ENCODE measurements at regions not wholly inside any gene's neighbourhood (a gene's known extent, or its start where the extent isn't known, plus 50 kb on each side); places are given as distances from the start of the nearest gene placed in this dataset.

- no peak for DNase-seq
Measured at GRCh38 chr22:34160141-34160783, 240.0 kb upstream of the LARGE1 start.

GRCh38 chr22:34161431-34162123, 241.3 kb upstream of the LARGE1 start:
- no peak for DNase-seq

GRCh38 chr22:34198976-34199375, 278.7 kb upstream of the LARGE1 start:
- DNase-seq = no peak

DNA sequence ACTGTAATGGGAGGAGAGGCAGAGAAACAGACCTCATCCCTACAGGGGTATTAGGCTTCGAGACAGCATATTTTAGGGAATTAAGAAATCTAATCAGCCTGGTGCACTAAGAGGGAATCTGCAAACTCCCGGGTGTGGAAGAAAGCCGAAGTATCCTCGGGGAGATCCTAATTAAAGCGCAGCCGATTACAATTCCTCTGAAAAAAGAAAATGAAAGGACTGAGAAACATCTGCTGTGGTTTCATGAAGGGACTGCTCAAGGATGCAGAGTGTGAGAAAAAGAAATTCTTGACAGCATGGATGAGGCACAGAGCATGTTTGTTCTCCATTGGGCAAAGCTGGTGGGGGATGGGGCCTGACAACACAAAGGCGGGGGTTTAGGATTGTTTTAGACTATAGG, 290.0 kb upstream of the LARGE1 start:
- DNase-seq = no peak

DNA sequence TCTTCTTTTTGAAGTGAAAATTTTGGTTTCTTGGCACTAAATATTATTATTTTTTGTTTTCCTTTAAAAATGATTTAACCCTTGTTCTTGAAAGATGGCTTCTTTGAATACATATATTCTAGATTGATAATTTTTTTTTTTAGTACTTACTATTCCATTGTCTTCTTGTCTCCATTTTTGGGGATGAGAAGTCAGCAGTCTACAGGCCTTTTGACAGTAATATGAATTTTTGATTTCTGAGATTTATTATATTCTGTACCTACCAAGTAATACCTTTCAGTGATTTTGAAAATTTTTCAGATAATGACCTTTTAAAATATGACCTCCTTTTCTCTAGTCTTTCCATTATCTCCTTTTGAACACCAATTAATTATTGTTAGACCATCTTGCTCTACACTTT, 294.1 kb upstream of the LARGE1 start:
- no peak for DNase-seq

- no peak for DNase-seq
Measured at GRCh38 chr22:34225278-34225677, 305.0 kb upstream of the LARGE1 start.

DNA sequence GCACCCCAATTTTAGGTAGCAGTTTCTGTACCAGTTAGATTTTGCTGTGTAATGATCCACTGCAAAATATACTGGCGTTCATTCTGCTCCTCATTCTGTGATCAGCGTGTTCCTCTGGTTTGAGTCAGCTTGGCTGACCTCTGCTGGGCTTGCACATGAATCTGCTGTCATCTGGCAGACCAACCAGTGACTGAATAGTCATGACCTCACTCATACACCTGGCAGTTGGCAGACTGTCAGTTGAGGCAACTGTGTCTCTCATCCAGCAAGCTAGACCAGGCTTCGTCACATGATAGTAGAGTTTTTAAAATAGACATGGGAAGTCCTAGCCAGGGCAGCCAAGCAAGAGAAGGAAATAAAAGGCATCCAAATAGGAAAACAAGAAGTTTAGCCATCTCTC, 316.3 kb upstream of the LARGE1 start:
- DNase-seq = no peak

DNA sequence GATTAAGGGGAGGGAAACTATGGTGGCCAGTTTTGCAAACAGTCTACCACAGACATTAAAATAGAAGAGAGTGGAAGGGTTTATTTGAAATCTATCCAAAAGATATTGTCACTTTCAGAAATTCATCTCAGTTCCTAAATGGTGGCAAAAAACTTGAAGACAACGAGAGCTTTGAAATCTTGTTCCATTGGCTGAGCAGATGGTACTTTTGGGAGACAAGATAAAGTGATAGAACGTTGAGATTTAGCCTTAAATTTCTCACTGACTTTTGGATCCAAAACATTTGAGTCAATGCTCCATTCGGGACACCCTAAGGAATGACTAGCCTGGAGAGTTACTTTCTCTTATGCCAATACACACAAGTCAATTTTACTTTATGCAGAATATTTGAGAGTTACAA, 319.1 kb upstream of the LARGE1 start:
- DNase-seq = no peak

DNA sequence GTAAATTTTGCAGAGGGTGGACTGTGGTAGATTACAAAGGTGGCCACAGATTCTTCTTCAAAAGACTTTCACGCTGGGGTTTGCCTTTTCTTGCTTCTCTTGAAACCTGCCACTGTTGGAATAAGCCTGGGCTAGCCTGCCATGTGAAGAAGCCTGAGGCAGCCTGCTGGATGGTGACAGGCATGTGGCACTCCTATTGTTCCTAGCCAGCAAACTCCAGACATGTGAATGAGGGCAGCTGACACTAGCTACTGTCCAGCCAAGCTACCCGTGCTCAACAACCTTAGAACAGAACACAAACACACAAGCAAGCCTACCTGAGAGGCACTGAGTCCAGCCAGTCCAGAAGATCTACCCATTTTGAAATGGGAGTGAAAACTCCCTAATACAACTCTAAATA, 322.7 kb upstream of the LARGE1 start:
- DNase-seq = no peak

- DNase-seq = no peak
Measured at GRCh38 chr22:34255042-34255441, 334.8 kb upstream of the LARGE1 start.

DNA sequence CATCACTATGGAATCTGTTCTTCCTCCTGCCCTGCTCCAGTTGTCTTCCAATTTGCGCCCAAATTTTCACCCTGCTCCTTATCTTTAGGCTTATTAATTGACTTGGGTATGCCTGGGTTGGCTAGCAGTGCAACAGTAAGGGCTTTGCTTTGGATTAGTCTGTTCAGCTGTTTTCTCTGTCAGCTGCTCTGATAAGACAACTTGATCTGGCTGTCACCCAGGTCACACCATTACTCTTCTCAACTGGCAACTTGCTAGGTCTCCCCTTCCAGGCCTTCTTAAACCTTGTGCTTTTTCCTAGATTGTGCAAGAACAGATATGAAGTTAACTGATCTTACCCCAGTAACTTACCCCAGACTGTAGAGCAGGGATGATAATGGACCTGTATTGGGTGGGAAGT, 357.8 kb upstream of the LARGE1 start:
- DNase-seq = no peak

- no peak for DNase-seq
Measured at GRCh38 chr22:34281738-34282137, 361.5 kb upstream of the LARGE1 start.

GRCh38 chr22:34283844-34284243, 363.6 kb upstream of the LARGE1 start:
- no peak for DNase-seq

- no peak for DNase-seq
Measured at GRCh38 chr22:34293324-34293723, 373.0 kb upstream of the LARGE1 start.

DNA sequence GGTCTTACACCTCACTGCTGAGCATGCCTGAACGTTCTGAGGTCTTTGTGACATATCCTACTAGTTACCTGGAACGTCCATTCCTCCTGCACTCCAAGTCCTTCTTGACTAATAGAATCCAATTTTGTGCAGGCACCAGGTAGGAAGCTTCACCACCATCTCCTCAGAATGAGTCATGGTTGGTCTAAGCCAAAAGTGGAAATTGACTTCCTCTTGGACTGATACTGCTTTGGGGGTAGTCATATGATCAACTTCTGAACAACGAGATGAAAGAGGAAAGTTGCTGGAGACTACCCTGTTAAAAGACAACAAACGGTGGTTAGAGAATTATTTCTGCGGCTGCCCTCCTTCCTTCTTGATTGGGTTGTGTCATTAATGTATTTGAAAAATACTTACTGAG, 374.2 kb upstream of the LARGE1 start:
- DNase-seq = no peak

GRCh38 chr22:34294986-34295385, 374.7 kb upstream of the LARGE1 start:
- DNase-seq = no peak

- no peak for DNase-seq
Measured at GRCh38 chr22:34296461-34296860, 376.2 kb upstream of the LARGE1 start.

- no peak for DNase-seq
Measured at GRCh38 chr22:34297536-34298120, 377.4 kb upstream of the LARGE1 start.

GRCh38 chr22:34299496-34299895, 379.2 kb upstream of the LARGE1 start:
- DNase-seq = no peak

DNA sequence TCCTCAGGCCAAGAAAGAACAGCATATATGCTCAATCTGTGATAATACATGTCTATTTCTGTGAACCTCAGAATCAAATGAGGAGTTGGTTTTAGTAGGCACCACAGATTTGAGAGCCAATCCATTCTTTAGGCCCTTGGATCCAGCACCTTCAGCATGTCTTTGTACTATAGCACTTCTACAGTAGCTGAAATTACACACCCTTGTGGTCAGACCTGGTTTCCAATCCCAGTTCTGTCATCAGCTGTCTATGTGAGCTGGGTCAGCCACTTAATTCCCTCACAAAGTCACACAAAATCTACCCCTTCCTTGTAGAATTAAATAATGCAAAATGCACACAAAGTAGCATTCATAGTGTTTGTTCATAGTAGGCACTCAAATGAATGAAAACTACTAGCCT, 381.3 kb upstream of the LARGE1 start:
- no peak for DNase-seq

DNA sequence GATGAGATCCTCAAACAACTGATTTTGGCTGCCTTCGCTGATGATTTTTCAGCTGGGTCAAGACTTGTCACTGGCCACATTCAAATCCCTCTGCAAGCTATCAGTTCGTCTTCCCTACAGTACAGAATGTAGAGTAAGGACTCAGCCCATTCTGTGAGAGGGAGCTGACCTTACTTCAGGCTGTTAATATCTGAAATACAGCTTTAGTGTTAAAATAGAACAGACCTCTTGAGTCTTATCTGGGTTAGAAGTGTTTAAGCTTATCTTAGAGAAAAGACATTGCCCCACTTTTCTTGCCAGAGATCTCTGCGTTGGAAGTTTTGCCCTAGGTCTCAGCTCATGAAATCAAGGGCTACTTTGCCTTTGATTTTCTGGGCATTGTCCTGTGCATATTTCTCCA, 383.4 kb upstream of the LARGE1 start:
- no peak for DNase-seq

DNA sequence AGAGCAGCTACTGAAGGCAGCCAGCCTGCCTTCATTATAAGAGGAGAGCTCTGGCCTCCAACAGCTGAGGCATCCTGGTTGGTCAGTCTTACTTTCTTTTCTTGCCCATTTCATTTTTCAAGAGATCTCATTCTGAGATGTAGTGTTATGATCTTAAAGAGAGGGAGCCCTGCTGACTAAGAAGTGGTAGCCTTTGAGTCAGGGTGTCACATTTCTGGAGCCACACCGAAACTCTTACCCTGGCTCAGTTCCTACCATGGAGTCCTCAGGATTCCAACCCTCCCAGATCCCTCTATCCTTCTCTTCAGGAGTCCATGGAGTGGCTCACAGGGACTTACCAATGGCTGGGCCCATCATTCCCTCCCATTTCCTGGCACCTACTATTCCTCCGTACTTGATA, 386.1 kb upstream of the LARGE1 start:
- DNase-seq = no peak

DNA sequence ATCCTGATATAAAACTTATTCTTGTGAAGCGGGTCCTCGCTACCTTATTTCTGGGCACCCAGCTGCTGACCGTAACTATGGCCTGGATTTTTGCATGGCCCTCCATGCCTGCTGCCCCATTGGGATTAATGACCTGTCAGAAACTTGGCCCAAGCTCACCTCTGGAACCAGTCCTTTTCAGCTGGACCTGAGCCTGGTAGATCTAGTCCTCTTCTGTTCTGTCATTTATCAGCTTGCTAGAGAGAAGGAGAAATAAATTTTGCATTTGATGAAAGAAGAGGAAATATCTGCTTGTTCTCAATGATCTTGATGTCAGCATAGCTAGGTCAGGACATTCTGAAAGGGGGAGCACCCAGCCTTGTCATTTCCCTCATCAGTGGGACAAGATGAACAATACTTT, 387.8 kb upstream of the LARGE1 start:
- DNase-seq = no peak

GRCh38 chr22:34319346-34319745, 399.1 kb upstream of the LARGE1 start:
- DNase-seq = no peak

DNA sequence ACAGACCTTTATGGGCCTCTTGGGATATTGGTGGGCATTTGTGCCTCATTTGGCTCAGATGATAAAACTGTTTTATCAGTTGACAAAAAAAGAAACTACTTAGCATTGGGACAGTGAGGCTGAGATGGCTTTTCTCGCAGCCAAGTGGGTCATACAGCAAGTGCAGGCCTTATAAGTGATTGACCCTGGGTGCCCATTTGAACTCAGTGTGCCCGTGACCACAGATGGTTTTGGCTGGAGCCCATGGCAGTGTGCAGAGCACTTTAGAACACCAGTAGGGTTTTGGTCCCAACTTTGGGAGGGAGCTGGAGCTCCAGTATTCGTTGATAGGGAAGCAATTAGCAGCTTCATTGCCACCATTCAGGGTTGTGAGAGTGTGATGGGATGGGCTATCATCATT, 404.5 kb upstream of the LARGE1 start:
- DNase-seq = no peak

All from left hindlimb (tissue), 1 donor.